ENCODE measurements at regions not wholly inside any gene's neighbourhood (a gene's known extent, or its start where the extent isn't known, plus 50 kb on each side); places are given as distances from the start of the nearest gene placed in this dataset.

DNA sequence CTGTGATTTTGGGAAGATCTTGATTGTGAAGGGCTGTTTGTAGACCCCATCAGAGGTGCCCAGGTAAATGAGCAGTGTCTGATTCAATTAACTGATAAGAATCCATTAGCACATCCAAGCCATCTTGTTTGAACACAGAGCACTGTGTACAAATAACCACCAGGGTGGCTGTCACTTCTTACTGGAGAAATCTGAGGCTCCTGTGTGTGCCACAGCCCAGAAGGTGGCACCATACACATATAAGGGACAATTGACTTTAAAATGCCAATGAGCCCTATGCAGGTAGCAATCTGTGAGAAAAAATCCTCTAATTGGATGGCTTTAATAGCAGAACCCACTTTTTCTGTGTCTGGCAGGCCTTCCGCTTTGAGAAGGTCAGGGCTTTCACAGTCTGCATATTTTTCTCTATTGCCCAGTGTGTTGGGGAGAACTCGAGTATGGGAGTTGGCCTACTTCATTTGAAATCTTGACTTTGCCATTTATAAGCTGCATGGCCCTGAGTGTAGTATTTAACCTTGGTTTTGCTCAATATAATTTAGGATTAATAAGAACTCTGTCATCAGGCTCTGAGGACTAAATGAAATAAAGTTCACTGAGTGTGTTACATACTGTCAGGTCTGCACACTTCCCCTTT, 517.4 kb downstream of the CCSER2 start:
- no peaks in the 10 kb centered on the region for H3K27me3 ChIP-seq (ENCODE audit: low read depth)
- DNase-seq, result no peak
- ATAC-seq, result peak; percentile 61 to 77
- no peak overlapping the region for H3K4me3 ChIP-seq
- TF ChIP-seq, protein P1, sequence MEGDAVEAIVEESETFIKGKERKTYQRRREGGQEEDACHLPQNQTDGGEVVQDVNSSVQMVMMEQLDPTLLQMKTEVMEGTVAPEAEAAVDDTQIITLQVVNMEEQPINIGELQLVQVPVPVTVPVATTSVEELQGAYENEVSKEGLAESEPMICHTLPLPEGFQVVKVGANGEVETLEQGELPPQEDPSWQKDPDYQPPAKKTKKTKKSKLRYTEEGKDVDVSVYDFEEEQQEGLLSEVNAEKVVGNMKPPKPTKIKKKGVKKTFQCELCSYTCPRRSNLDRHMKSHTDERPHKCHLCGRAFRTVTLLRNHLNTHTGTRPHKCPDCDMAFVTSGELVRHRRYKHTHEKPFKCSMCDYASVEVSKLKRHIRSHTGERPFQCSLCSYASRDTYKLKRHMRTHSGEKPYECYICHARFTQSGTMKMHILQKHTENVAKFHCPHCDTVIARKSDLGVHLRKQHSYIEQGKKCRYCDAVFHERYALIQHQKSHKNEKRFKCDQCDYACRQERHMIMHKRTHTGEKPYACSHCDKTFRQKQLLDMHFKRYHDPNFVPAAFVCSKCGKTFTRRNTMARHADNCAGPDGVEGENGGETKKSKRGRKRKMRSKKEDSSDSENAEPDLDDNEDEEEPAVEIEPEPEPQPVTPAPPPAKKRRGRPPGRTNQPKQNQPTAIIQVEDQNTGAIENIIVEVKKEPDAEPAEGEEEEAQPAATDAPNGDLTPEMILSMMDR (IDR thresholded peaks at IDR 0.05), result peak; percentile 34
- H3K27ac ChIP-seq, result no peak overlapping the region
- intact Hi-C loops (cut with DNase I), result no loop called here
- H3K9me3 ChIP-seq, result no peaks in the 10 kb centered on the region
- no peaks in the 10 kb centered on the region for H3K36me3 ChIP-seq
- no peaks in the 10 kb centered on the region for H3K4me1 ChIP-seq

DNA sequence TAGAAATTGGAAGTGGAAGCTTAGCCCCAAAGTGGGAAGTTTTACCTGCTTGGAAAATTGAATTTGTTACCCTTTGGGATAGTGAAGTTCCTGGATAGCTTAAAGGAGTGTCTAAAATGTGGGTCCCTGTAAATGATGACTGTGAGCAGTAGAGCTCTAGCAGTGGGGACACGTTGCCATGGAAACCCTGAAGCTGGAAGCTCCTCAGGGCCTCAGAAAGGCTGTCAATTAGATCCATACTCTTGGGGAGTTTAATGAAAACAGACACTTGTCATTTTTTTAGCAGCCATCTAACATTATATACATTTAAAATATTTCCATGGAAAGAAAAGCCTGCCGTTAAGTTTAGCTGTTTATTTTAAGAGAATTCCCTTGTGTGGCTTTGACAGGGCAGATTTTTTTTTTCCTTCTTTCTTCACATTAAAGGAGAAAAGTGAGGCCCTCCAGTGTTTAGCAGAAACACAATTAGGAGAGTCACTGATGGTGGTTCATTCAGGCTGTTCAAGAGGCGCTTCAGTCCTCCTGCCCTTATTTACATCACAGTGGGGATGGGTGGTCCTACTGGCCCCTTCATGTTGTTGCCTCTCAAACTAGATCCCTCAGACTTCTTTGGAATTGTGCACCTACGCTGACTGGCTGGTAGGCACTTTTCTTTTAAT, 518.4 kb downstream of the CCSER2 start:
- DNase-seq (no peak), ATAC-seq (no peak)
- Histone ChIP-seq H3K4me3 (no peak overlapping the region), H3K36me3 (no peaks in the 10 kb centered on the region), H3K9me3 (no peaks in the 10 kb centered on the region), H3K4me1 (no peaks in the 10 kb centered on the region), H3K27ac (no peak overlapping the region), H3K27me3 (ENCODE audit: low read depth) (no peaks in the 10 kb centered on the region)
- intact Hi-C loops (cut with DNase I), result no loop called here
- TF ChIP-seq, protein P1 (IDR thresholded peaks at IDR 0.05), result no peak

DNA sequence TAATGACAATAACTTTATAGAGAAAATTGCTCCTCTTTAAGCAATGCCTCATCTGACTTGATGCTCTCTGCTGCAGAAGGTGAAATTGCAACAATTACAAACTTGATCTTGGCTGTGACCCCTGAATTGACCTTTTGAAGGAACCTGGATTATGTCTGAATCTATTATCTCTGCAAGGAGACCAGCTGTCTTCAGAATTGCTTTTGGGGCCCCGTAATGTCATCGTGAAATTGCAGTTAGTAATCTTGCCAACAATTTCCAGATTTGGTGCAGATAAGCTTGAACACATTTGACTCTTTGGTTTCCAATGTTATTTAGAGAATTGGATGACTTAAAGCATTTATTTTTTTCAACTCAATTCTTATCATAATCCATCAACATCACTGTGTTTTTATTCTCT, 520.6 kb downstream of the CCSER2 start:
- H3K27me3 ChIP-seq (ENCODE audit: low read depth), result no peaks in the 10 kb centered on the region
- intact Hi-C loops (cut with DNase I), result no loop called here
- no peaks in the 10 kb centered on the region for H3K4me1 ChIP-seq
- TF ChIP-seq, protein P1 (IDR thresholded peaks at IDR 0.05), result no peak
- H3K36me3 ChIP-seq, result no peaks in the 10 kb centered on the region
- H3K4me3 ChIP-seq, result no peak overlapping the region
- H3K27ac ChIP-seq, result no peak overlapping the region
- ATAC-seq (no peak), DNase-seq (no peak)
- no peaks in the 10 kb centered on the region for H3K9me3 ChIP-seq

DNA sequence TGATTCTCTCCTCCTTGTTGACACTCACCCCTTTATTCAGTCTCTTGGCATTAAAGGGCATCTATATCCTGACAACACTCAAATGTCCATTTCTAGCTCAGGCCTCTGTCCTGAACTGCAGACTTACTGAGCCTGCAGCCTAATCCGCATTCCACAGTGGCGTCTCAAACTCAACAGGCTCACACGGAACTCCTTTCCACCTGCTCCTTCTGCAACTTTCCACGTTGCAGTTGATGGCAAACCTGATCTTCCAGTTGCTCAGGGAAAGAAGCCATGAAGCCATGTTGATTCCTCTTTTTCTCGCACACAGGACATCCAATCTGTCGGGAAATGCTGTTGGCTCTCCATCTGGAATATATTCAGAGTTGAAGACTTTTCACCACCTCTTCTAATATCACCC, 522.4 kb downstream of the CCSER2 start:
- no peaks in the 10 kb centered on the region for H3K27me3 ChIP-seq (ENCODE audit: low read depth)
- intact Hi-C loops (cut with DNase I), result no loop called here
- H3K4me3 ChIP-seq, result no peak overlapping the region
- TF ChIP-seq, protein P1 (IDR thresholded peaks at IDR 0.05), result no peak
- H3K4me1 ChIP-seq, result no peaks in the 10 kb centered on the region
- H3K9me3 ChIP-seq, result no peaks in the 10 kb centered on the region
- H3K27ac ChIP-seq, result no peak overlapping the region
- no peaks in the 10 kb centered on the region for H3K36me3 ChIP-seq
- DNase-seq (no peak), ATAC-seq (no peak)

DNA sequence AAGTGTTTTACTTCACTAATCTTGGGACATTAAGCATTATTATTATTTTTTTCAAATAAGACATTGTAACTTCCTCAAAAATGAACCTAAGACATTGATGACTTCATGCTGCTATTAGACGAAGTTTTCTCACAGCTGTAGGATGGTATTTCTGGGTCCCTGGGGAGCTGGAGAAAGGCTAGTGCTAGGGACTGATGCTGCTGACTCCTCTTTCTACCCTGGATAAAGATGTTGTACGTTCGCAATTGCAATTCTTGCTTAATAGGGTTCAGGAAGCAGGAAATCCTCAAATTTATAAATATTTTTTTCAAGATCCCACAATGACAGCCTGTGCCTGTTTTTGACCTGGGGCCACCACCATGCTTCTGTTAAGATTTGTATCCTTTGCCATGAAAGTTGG, 526.0 kb downstream of the CCSER2 start:
- TF ChIP-seq, protein P1 (IDR thresholded peaks at IDR 0.05), result no peak
- Histone ChIP-seq H3K4me1 (no peaks in the 10 kb centered on the region), H3K9me3 (no peaks in the 10 kb centered on the region), H3K36me3 (no peaks in the 10 kb centered on the region), H3K27me3 (ENCODE audit: low read depth) (no peaks in the 10 kb centered on the region), H3K27ac (no peak overlapping the region), H3K4me3 (no peak overlapping the region)
- intact Hi-C loops (cut with DNase I), result no loop called here
- no peak for ATAC-seq
- DNase-seq, result no peak

Measured in lower lobe of right lung (tissue), 2 donors.